ENCODE measurements at regions not wholly inside any gene's neighbourhood (a gene's known extent, or its start where the extent isn't known, plus 50 kb on each side); places are given as distances from the start of the nearest gene placed in this dataset.

GRCh38 chr17:13374203-13375143 lies 227.3 kb downstream of the HS3ST3A1 start:
- no peak overlapping the region for H3K27ac ChIP-seq (ENCODE audit: low read depth, low read length)
- no peaks in the 10 kb centered on the region for H3K79me2 ChIP-seq (ENCODE audit: insufficient read depth, low read length)
- no peak overlapping the region for H2AFZ ChIP-seq (ENCODE audit: low read depth, low read length, severe bottlenecking)

DNA sequence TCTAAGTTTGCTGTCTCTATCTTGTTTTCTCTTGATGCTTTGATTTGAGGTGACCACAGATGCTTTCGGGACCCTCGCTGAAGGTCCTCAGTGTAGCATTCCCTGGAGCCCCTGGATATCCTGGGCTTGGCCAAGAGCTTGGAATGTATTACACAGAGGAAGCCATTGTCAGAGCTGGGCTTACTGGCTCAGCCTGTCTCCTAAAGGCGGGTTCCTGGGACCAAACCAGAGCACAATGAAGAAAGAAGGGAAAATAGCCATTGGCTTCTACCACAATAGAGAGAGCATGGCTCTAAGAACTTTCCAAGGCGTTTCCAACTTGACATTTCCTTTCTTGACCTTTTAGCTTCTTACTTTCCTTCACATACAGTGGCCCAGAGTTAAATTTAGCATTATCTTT lies 229.3 kb downstream of the HS3ST3A1 start:
- no peaks in the 10 kb centered on the region for H3K27me3 ChIP-seq (ENCODE audit: low read length)
- no peak overlapping the region for H2AFZ ChIP-seq (ENCODE audit: low read depth, low read length, severe bottlenecking)
- H3K36me3 ChIP-seq (ENCODE audit: low read length) = no peaks in the 10 kb centered on the region
- H3K79me2 ChIP-seq (ENCODE audit: insufficient read depth, low read length) = no peaks in the 10 kb centered on the region
- H3K4me3 ChIP-seq (ENCODE audit: insufficient read depth, low read length, poor library complexity, severe bottlenecking) = no peak overlapping the region
- no peaks in the 10 kb centered on the region for H3F3A ChIP-seq (ENCODE audit: insufficient read depth)
- no peak overlapping the region for H3K4me2 ChIP-seq (ENCODE audit: low read depth, low read length, poor library complexity, severe bottlenecking)
- no peaks in the 10 kb centered on the region for H3K9me3 ChIP-seq (ENCODE audit: insufficient read depth, low read length)
- H4K20me1 ChIP-seq (ENCODE audit: low read depth, low read length) = no peaks in the 10 kb centered on the region
- no peak overlapping the region for H3K27ac ChIP-seq (ENCODE audit: low read depth, low read length)
- no peak overlapping the region for H3K9ac ChIP-seq (ENCODE audit: low read length)
- TF ChIP-seq CTCF (IDR thresholded peaks at IDR 0.05; ENCODE audit: insufficient read depth, low read length, poor library complexity, severe bottlenecking) (no peak), EZH2phosphoT487 (conservative IDR thresholded peaks at IDR 0.05; ENCODE audit: low read length) (no peak)
- 0 out of 2 replicates have a peak, but pooled peaks cover 4% of the 10 kb centered on the region for H3K9me2 ChIP-seq (replicated peaks; ENCODE audit: insufficient read depth, low read length)

More at GRCh38 chr17:13374203-13375143, 227.3 kb downstream of the HS3ST3A1 start:
- H3K9me3 ChIP-seq (ENCODE audit: insufficient read depth, low read length) = no peaks in the 10 kb centered on the region
- no peak overlapping the region for H3K4me2 ChIP-seq (ENCODE audit: low read depth, low read length, poor library complexity, severe bottlenecking)
- H3K36me3 ChIP-seq (ENCODE audit: low read length) = no peaks in the 10 kb centered on the region
- H3K9me2 ChIP-seq (replicated peaks; ENCODE audit: insufficient read depth, low read length) = 0 out of 2 replicates have a peak, but pooled peaks cover 4% of the 10 kb centered on the region
- H3F3A ChIP-seq (ENCODE audit: insufficient read depth) = no peaks in the 10 kb centered on the region
- H3K27me3 ChIP-seq (ENCODE audit: low read length) = no peaks in the 10 kb centered on the region
- H4K20me1 ChIP-seq (ENCODE audit: low read depth, low read length) = no peaks in the 10 kb centered on the region
- no peak overlapping the region for H3K4me3 ChIP-seq (ENCODE audit: insufficient read depth, low read length, poor library complexity, severe bottlenecking)
- TF ChIP-seq EZH2phosphoT487 (conservative IDR thresholded peaks at IDR 0.05; ENCODE audit: low read length) (no peak), CTCF (IDR thresholded peaks at IDR 0.05; ENCODE audit: insufficient read depth, low read length, poor library complexity, severe bottlenecking) (no peak)
- H3K9ac ChIP-seq (ENCODE audit: low read length) = no peak overlapping the region

DNA sequence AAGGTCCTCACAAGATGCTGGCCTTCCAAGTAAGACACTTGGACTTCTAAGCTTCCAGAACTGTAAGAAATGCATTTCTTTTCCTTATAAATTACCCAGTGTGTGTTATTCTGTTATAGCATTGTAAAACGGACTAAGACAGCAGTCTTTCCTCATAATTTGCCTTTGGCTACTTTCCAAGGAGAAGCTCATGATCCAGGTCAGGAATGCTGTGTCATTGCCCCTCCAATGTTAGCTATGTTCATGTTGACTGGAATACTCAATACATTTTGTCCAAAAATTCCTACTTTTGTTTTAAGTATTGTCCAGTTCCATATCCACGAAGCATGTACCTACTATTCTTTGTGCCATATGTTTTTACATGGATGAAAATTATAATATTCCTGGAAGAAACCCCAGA lies 234.6 kb downstream of the HS3ST3A1 start:
- H3F3A ChIP-seq (ENCODE audit: insufficient read depth) = no peaks in the 10 kb centered on the region
- H3K36me3 ChIP-seq (ENCODE audit: low read length) = no peaks in the 10 kb centered on the region
- TF ChIP-seq EZH2phosphoT487 (conservative IDR thresholded peaks at IDR 0.05; ENCODE audit: low read length) = no peak
- TF ChIP-seq CTCF (IDR thresholded peaks at IDR 0.05; ENCODE audit: insufficient read depth, low read length, poor library complexity, severe bottlenecking) = no peak
- H3K4me3 ChIP-seq (ENCODE audit: insufficient read depth, low read length, poor library complexity, severe bottlenecking) = no peak overlapping the region
- no peak overlapping the region for H3K4me2 ChIP-seq (ENCODE audit: low read depth, low read length, poor library complexity, severe bottlenecking)
- no peaks in the 10 kb centered on the region for H3K9me3 ChIP-seq (ENCODE audit: insufficient read depth, low read length)
- H3K9ac ChIP-seq (ENCODE audit: low read length) = no peak overlapping the region
- H4K20me1 ChIP-seq (ENCODE audit: low read depth, low read length) = no peaks in the 10 kb centered on the region
- no peak overlapping the region for H2AFZ ChIP-seq (ENCODE audit: low read depth, low read length, severe bottlenecking)
- H3K79me2 ChIP-seq (ENCODE audit: insufficient read depth, low read length) = no peaks in the 10 kb centered on the region
- H3K27ac ChIP-seq (ENCODE audit: low read depth, low read length) = no peak overlapping the region
- H3K9me2 ChIP-seq (replicated peaks; ENCODE audit: insufficient read depth, low read length) = no peaks in the 10 kb centered on the region
- H3K27me3 ChIP-seq (ENCODE audit: low read length) = no peaks in the 10 kb centered on the region

Measured in SU-DHL-6 (cell line).